HG03354 (cell line): ENCODE measurements at regions not wholly inside any gene's neighbourhood (a gene's known extent, or its start where the extent isn't known, plus 50 kb on each side); places are given as distances from the start of the nearest gene placed in this dataset.

Experiments
- ATAC-seq: cut with Tn5 transposase; IDR thresholded peaks from one replicate; pipeline ENCODE4 v1.9.1; 2021; ENCODE audit warnings: mild to moderate bottlenecking; ENCODE audit not compliant: unreplicated experiment, poor library complexity, severe bottlenecking

DNA sequence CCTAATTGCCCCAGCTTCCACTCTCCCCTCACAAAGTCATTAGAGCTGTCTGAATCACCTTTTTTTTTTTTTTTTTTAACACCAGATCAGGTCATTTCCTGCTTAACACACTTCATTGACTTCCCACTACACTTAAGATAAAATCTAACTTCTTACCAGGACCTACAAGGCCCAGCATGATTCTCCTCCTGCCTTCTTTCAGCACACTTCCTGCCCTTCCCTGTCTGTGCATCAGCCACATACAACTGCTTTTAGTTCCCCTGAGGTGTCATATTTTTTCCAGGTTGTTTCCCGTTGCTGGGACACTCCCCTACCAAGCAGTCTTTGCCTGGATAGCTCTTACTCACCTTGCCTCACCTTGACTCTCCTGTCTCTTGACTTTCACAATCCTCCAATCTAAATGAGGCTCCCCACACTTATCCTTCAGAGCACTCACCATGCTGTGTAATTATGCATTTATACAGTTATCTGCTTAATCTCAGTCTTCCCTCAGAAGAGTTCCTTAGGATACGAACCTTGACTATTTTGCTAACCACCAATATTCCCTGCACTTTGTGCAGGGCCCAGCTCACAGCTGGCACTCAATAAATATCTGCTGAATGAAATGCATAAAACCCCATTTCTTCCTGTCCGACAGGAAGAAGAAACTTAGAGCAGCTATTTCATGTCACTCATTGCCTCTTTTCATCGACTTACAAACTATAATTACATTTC is 96.6 kb upstream of the AKIP1 start:
- no peak for ATAC-seq

DNA sequence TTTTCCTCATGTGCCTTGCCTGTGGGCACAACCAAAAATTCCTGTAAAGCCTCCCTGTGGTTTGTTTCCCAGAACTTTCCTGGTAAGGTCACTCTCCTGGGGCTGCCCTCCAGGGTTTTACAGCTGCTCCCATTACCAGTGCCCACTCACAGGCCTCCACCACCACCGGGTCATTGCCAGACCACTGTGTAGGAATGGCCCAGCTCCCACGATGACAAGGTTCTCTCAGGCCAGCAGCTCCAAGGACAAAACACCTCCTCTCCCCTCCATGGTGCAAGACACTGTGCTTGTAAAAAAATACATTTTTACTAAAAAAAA is 96.1 kb upstream of the AKIP1 start:
- no peak for ATAC-seq

DNA sequence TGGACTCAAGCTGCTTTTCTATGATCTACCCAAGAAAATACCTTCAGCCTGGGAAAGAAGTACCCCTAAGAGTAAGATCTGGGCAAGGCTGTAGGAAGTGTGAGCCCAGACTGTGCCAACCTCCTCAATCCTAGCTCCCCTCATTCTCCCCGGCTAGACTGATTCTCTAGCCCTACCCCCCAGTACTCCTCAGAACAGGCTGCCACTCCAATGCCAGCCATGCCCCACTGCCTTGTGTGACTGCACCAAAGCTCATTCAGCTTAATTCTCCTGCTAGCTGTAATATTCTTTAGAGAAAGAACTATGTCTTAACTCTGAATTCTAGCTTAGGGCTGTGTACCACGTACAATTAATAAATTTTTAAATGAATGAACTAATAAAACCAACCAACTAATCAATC is 92.6 kb upstream of the AKIP1 start:
- ATAC-seq: no peak

DNA sequence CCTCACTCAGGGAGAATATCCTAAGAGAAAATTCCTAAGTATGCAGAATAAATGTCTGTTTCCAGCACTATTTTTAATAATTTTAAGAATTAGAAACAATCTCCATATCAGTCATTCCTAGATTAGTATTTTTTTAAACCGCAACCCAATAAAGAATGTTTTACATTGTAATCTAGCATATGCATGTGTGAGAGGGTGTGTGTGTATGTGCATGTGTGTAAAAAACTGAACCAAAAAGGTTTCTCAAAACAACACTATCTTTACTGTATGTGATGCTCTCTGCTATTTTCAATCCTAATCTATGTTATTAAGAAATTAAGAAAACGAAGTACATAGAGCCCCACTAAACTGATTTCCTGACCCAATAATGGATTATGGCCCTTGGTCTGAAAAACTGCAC is 90.6 kb upstream of the AKIP1 start:
- ATAC-seq: no peak

DNA sequence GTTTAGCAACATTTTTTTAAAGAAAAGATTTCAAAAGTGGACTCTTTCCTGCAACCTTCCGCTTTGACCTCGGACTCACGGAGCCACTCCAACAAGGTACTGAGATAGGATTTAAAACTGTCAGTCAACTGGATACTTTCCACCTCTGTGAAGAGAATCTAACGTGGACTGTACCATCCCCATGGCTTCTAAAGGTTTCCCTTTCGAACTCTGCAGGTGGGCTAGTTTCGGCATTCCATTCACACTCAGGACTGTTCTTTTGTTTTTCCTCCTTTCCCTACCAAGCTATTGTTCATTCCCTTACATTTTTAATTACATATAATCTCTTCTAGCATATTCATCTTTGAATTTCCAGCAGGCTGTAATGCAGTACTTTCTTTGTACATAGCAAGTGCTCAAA is 88.5 kb upstream of the AKIP1 start:
- ATAC-seq: no peak

DNA sequence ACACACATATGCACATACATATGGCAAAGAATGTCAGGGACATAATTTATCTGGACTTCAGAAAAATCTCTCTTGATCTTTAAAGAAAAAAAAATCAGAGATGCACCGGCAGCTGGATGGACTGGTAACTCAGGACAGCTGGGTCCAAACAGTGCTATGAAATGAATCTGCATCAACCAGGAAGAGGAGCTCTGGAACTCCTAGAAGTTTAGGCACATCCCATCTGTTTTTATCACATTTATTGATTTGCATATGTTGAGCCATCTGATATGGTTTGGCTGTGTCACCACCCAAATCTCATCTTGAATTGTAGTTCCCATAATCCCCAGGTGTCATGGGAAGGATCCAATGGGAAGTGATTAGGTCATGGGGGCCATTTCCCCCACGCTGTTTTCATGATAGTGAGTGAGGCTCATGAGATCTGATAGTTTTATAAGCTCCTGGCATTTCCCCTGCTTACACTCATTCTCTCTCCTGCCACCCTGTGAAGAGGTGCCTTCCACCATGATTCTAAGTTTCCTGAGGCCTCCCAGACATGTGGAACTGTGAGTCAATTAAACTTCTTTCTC is 87.7 kb upstream of the AKIP1 start:
- ATAC-seq: no peak

DNA sequence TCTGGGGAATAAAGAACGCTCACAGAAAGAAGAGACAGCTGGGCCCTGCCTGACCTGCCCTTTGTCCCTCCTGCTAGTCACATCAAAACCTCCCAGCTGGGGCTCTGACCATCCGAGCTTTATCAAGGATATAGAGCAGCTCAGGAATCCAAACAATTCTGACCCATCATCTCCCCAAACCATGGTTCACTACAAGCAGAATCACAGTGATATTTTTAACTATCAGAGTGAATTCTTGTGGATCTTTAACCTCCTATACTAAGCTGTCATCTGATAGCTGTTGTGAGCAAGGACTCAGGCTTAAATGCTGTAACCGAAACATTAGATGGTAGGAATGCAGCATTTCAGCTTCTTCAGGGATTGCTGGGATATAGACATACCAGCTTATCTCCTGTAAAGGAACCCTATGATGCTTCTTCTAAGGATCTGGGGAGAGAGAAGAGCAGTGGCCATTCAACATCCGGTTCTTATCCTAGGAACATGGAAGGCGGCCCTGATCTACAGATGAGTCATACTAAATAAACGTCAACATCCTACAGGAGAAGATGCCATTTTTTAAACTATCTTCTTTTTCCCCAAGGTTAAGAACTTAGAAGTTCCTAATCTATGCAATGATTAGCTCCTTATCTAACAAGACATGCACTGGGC is 84.7 kb upstream of the AKIP1 start:
- no peak for ATAC-seq

DNA sequence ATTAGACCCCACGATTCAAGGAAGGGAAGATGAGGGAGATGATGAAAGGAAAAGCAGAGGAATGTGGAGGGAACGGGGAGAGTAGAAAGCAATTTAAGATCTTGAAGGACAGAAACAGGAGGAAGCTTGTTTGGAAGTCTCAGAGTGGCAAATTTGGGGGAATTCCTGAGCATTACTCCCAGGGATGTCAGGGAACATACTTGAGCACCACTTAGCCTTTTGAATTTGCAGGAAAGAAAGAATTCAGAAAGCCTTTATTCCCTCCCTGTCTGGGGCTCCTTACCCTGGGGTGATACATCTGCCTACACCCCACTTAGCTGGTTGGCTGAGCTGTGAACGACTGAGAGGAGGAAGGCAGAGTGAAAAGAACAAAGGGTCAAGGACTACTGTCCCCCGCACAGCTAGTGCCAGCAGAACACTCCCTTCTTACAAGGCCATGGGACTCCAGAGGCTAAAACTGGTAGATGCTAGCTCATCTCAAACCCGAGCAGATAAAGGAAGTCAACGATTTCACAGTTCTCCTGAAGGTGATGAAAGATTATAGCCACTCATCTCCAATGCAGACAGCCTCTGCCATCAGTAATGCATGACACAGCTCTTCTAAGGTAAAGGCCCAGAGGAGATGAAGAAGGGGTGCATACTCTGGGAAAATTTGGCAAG is 84.0 kb upstream of the AKIP1 start:
- ATAC-seq: no peak

DNA sequence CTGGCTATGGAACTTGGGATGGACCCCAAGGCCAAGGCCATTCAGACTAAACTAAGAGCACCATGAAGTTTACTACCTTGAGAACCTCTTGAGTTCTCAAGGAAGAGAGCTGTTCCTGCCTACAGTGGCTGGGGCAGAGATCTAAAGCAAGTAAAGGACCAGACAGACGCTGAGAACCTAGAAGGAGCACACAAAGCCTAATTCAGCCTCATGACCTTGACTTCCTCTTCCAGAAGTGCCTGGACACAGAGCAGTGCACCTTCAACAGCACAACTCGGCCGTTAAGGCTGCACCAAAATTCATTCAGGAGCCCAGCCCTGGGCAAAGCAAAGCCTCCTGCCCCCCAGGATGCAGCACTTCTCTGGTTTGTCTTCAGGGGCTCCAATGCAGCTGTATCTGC is 82.9 kb upstream of the AKIP1 start:
- no peak for ATAC-seq

DNA sequence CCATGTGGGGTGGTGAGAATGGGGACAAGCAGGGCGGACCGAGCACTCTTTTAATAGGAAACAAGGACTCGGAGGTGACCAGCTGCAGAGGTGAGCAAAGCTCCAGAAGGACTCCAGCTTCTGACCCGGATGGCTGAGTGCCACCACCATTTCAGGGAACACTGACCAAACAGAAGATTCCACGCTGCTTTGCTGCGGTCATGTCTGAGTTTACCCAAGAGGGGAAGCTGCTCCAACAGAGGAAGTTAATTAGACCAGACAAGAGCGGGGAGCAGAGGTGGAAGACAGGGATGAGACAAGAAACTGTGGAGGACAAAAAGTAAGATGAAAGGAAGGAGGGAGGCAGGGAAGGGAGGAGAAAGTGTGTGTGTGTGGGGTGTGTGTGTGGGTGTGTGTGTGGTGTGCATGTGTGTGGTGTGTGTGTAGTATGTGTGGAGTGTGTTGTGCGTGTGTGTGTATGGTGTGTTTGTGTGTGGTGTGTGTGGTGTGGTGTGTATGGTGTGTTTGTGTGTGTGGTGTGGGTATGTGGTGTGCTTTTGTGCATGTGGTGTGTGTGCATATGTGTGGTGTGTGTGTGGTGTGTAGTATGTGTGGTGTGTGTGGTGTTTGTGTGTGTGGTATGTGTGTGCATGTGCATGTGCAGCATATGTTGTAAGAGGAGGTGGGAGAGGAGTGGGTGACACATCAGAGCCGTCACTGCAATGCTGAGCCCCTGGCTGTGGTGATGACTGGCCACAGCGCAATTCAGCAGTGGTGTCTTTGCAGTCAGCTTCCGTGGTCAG is 82.2 kb upstream of the AKIP1 start:
- no peak for ATAC-seq

DNA sequence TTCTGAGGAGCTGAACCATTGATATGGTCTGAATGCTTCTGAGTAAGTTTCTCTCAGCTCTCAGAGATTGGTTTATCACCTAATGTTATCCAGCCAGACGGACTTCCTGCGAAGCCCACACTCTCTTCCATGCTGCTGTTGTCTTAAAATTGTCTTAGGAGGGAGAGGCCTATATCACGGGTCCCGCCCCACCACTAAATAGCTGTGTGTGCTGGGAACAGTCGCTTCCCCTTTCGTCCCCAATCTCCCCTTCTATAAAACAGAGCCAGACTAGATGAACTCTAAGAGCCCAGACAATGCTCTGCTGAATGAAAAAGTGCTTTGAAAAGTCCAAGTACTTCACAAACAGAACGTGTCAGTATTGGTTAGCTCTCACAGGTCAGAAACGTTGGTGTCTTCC is 81.4 kb upstream of the AKIP1 start:
- ATAC-seq: no peak

DNA sequence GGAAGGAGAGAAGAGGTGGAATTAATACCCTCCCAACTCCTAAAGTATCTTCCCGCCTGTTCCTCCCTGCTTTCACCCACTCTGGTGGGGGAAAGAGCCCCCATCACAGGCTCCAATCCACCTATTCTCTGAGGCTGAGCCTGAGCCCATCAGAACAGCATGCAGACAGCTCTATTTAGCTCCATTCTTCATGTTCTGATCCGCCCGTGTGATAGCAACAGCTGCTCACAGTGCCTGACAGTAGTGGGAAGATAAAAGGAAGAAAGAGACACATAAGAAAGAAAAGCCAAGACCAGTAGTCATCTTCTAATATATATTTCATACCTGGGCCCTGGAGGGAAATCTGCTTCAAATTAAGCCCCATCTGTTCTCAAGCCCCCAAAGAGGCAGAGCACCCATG is 80.3 kb upstream of the AKIP1 start:
- no peak for ATAC-seq

DNA sequence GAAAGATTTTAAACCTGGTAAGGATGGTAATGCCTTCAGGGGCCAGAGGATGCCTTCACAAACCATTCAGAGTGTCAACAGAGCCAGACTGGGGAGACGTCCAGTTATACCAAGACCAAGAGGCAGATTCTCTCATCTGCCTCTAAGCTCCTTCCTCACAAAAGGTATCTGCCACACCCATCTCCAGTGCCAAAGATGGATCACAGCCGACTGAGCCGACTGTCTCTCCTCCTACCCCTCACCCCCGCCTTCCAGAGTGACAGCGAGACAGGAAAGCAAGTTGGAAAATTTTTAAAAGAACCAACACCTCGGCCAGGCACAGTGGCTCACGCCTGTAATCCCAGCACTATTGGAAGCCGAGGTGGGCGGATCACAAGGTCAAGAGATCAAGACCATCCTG is 79.1 kb upstream of the AKIP1 start:
- no peak for ATAC-seq

DNA sequence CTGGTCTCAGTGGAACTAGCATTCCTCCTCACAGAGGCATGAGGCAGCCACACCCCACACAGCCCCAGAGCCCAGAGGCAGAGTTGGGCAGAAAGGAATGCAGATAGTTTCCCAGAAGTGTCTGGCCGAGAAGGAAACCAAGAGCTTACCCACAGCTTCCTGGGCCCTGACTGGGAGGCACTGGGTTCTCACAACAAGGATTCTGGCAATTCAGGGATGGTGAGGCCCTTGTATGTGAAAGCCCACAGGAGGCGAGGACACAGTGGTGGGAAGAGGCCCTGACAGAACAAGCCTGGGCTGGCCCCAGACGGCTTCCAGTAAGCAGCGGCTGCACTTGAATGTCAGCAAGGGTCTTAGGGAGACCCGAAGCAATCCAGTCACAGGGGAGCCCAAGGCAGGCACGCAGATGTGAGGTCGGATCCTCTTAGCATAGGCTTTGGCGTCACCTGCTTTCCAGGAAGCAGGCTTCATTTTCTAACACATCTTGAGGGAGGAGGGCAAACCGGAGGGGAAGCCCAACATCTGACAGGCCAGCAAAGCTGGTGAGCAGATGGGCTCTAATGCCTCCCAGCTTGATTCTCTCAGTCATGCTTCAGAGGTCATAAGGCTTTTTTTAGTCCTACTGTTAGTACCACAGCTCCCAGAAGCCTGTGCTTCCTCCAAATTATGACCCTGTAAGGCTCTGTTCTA is 78.3 kb upstream of the AKIP1 start:
- ATAC-seq: peak; percentile 93

DNA sequence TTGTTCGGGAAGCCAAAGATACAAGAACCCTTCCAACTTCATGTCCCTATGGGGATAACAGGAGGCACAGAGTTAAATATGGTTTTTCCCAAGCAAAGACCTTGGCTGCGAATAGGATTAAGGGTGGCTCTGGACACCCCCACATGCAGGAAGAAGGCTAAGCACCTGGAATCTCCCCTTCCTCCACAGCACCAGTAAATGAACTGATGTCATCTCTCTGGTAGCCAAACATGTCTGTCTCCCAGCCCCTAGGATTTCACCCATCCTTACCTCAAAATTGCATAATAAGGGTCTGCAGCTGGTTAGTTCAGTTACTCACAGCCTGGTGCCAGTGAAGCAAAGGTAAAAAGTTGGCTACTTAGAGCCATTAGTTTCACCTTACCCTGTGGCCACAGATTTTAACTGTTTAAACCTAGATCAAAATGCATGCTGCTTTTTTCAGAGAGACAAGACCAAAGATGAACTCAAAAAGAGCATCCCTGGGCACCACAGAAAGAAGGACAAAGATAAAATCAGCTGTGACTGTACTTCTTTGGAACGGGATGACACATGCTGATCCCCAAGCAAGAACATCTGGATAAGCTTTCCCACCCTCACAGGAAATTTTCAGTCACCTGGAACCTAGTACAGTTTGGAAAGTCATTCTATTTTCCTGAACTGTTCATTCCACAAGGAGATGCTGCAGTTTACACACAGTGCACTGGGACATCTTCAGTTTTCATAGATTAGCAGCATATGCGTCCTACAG is 77.2 kb upstream of the AKIP1 start:
- ATAC-seq: no peak

DNA sequence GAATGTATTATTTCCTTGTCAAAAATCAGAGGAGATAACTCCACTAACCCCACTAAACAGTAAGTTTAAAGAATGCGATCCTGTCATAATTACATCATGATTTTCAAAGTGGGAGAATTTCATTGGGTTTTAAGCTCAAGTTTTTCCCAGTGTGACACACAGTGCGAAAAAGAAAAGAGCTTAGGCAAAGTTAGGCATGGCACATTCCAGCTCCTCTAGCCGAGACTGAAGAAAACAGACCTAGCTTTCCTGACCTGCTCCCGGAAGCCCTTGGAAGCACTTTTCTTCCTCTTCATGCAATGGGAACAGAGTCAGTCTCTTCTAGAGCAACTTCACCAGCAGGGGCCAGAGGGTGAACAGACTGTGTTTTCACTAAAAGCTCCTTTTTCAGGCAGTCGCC is 76.6 kb upstream of the AKIP1 start:
- ATAC-seq: no peak

DNA sequence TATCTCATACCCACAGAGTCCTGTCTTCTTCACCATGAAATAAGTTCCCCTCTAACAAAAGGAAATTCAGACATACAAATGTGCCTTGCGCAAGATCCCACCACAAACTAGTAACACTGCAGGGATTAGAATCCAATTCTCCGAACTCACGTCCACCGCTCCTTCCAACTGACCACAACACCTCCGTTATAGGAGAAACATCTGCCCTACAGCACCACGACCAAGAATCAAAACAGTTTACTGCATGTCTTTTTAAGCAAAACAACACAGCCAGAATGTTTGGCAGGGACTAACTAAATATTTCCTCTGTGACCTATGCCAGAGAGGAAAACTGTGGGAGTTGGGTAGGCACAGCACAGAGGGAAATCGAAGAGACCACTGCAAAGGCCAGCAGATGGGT is 72.7 kb upstream of the AKIP1 start:
- ATAC-seq: no peak

DNA sequence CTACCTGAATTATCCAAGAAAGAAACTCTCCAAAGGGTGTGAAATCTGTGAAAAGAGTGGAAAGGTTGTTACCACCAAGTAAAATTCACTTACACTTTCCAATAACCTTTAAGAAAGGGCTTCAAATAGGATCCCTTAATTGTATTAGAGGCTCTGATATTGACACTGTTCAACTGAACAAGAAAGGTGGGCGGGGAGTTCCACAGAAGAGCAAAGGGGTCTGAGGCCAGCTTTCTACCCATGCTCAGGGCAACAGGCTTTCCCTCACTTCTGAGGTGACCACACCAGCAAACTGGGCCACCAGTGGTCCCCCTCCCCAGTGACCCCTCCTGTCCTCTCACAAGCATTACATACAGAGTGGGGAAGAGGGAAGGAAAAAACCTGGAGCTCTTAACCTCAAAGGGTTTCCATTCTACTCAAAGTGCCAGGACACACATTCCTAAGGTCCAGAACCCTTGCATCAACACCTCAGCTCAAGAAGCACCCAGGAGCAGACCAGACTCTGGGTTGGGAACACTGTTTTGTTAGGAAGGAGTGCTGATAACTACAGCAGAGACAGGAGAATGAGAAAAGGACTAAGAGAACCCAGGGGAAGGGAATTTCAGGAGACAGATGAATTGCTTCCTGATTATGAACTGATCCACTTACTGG is 71.6 kb upstream of the AKIP1 start:
- ATAC-seq: no peak
